ENCODE measurements at regions not wholly inside any gene's neighbourhood (a gene's known extent, or its start where the extent isn't known, plus 50 kb on each side); places are given as distances from the start of the nearest gene placed in this dataset.

DNA sequence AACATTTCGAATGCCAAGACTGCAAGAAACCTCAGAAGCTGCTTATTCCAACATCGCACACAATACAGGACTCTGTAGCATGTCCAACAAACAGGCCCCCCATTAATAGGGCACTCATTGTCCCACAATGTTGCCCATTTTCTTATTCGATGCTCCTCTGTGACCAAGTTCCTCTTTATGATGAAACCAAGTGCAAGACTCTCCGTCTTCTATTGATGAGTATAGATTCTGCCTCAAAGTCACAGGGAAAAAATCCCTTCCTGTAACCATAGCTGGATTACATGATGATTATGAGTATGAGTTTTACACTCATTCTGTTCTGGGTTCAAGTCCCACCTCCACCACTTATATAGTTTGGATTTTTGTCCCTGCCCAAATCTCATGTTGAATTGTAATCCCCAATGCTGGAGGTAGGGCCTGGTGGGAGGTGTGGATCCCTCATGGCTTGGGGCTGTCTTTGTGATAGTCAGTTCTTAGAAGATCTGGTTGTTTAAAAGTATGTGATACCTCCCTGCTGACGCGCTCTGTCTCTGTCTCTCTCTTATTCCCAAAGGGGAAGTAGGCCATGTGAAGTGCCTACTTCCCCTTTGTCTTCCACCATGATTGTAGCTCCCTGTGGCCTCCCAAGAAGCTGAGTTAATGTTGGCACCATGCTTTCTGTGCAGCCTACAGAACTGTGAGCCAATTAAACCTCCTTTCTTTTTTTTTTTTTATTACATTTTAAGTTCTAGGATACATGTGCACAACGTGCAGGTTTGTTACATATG, 148.7 kb downstream of the OSR1 start:
- DNase-seq, result no peak
- Histone ChIP-seq H3K4me3 (replicated peaks in 1 of 3) (no peak overlapping the region), H3K27me3 (no peaks in the 10 kb centered on the region), H3K36me3 (no peaks in the 10 kb centered on the region), H3K9me3 (no peaks in the 10 kb centered on the region), H3K27ac (no peak overlapping the region), H3K4me1 (no peaks in the 10 kb centered on the region)
- 93 to 97% methylated on average over 7 of the region's 7 CpGs for WGBS, 2 donors
- TF ChIP-seq POLR2A (IDR thresholded peaks at IDR 0.05), result no peak
- TF ChIP-seq, protein P1, sequence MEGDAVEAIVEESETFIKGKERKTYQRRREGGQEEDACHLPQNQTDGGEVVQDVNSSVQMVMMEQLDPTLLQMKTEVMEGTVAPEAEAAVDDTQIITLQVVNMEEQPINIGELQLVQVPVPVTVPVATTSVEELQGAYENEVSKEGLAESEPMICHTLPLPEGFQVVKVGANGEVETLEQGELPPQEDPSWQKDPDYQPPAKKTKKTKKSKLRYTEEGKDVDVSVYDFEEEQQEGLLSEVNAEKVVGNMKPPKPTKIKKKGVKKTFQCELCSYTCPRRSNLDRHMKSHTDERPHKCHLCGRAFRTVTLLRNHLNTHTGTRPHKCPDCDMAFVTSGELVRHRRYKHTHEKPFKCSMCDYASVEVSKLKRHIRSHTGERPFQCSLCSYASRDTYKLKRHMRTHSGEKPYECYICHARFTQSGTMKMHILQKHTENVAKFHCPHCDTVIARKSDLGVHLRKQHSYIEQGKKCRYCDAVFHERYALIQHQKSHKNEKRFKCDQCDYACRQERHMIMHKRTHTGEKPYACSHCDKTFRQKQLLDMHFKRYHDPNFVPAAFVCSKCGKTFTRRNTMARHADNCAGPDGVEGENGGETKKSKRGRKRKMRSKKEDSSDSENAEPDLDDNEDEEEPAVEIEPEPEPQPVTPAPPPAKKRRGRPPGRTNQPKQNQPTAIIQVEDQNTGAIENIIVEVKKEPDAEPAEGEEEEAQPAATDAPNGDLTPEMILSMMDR (IDR thresholded peaks at IDR 0.05), result no peak
- intact Hi-C loops (cut with DNase I), result no loop called here

DNA sequence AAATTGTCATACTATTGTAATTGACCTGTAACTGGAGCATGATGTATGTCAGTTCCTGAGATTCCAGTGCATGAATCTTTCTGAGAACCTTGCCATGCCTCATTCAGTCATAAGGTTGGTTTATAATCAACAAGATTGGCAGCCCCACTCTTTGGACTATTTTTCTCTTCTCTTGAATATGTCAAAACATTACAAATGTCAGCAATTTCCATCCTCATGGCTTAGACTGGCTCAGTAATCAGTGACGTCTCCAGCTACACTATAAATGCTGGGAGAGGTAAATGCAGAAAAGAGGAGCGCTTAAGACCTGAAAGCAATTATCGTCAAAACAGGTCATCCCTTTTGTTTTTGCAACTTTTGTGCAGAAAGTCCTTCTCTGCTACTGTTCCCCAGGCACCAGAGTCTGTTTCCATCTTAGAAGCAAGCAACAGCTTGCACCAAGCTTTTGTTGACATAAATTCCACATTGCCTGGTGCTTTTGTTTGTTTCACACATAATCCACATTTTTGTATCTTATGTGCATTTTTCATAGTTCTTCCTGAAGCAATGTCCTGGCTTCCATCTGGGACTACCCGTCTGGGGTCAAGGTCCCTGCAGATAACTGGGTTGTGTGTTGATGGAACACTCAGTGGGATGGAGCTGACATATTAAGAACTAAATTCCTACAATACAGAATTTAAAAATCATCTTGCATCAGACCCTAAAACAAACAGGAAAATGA, 149.8 kb downstream of the OSR1 start:
- no peaks in the 10 kb centered on the region for H3K36me3 ChIP-seq
- no peaks in the 10 kb centered on the region for H3K4me1 ChIP-seq
- H3K4me3 ChIP-seq (replicated peaks in 1 of 3), result no peak overlapping the region
- no peaks in the 10 kb centered on the region for H3K27me3 ChIP-seq
- 86 to 94% methylated on average over 4 of the region's 4 CpGs for WGBS, 2 donors
- no peak for DNase-seq
- intact Hi-C loops (cut with DNase I), result no loop called here
- TF ChIP-seq POLR2A (IDR thresholded peaks at IDR 0.05), result no peak
- TF ChIP-seq, protein P1 (IDR thresholded peaks at IDR 0.05), result no peak
- H3K9me3 ChIP-seq, result no peaks in the 10 kb centered on the region
- H3K27ac ChIP-seq, result no peak overlapping the region

DNA sequence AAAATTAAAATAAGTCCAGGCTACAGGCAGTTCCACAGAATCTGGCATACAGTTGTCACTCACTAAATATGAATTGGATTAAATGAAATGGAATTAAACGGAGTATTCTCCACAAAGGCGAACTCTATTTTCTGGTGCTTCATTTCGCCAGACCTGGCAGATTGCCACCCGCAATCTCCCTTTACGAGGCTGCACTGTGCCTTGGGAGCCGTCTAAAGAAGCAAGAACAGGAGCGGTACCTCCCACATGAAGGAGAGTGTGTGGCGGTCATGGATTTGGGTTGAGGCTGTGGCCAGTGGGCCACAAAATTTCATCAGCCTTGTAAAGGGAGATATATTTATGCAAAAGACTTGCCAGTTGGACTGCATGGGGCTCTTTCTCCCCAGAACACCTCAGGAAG, 151.0 kb downstream of the OSR1 start:
- intact Hi-C loops (cut with DNase I), result no loop called here
- Histone ChIP-seq H3K4me3 (replicated peaks in 1 of 3) (no peak overlapping the region), H3K27me3 (no peaks in the 10 kb centered on the region), H3K9me3 (no peaks in the 10 kb centered on the region), H3K27ac (no peak overlapping the region), H3K36me3 (no peaks in the 10 kb centered on the region), H3K4me1 (no peaks in the 10 kb centered on the region)
- WGBS, 2 donors, result 75 to 90% methylated on average over 8 of the region's 8 CpGs
- no peak for TF ChIP-seq POLR2A (IDR thresholded peaks at IDR 0.05)
- TF ChIP-seq, protein P1 (IDR thresholded peaks at IDR 0.05), result no peak
- DNase-seq, result no peak

DNA sequence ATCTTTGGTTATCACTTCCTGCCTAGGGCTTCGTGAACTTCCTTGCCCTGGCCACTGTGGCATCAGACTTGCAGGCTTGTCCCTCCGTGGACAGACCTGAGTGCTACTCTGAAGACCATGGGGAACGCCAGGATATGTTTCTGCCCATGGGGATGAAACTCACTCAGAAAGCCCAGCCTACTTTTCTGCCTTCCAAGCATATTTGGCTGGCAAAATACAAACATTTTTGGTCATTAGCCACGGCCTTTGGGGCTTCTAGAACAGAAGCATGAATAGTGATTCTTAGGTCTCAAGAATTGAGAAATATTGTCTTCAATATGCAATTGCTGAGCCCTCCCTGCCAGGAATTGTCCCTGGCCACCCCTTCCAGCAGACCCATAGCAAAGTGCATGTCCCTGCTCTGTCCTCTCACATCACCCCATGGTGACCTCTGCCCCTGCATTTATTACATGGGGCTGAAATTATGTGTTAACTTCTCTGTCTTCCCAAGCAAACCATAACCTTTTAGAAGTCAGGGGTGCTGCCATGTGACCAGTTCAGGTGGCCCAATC, 152.4 kb downstream of the OSR1 start:
- Histone ChIP-seq H3K4me1 (no peaks in the 10 kb centered on the region), H3K36me3 (no peaks in the 10 kb centered on the region), H3K27ac (no peak overlapping the region), H3K4me3 (replicated peaks in 1 of 3) (no peak overlapping the region), H3K9me3 (no peaks in the 10 kb centered on the region), H3K27me3 (no peaks in the 10 kb centered on the region)
- intact Hi-C loops (cut with DNase I), result no loop called here
- WGBS, 2 donors, result 67 to 87% methylated on average over 4 of the region's 4 CpGs
- TF ChIP-seq, protein P1 (IDR thresholded peaks at IDR 0.05), result no peak
- TF ChIP-seq POLR2A (IDR thresholded peaks at IDR 0.05), result no peak
- DNase-seq, result no peak

DNA sequence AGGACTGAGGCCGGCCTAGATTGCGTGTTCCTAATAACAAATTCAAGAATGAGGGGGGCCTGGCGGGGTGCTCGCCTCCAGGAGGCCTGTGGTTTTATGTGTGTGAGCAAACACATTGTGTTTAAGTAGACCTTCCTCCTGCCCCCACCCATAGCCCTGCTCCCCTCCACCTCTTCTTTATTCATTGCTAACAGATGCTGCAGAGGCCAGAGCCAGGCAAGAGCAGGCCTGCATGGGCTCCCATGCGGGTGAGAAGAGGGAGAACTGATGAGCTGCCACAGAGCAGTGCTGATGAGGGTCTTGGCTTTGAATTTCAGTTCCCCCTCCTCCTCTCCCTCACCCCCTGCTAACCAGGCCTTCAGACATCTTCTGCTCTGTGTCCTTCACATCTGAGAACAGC, 154.6 kb downstream of the OSR1 start:
- Histone ChIP-seq H3K36me3 (no peaks in the 10 kb centered on the region), H3K9me3 (no peaks in the 10 kb centered on the region), H3K4me1 (no peaks in the 10 kb centered on the region), H3K4me3 (replicated peaks in 1 of 3) (no peak overlapping the region), H3K27ac (no peak overlapping the region), H3K27me3 (no peaks in the 10 kb centered on the region)
- TF ChIP-seq, protein P1 (IDR thresholded peaks at IDR 0.05), result no peak
- TF ChIP-seq POLR2A (IDR thresholded peaks at IDR 0.05), result no peak
- intact Hi-C loops (cut with DNase I), result no loop called here
- no peak for DNase-seq
- WGBS, 2 donors, result 93 to 98% methylated on average over 5 of the region's 5 CpGs

Measured in thyroid gland (tissue), 4 donors.